ENCODE measurements at regions not wholly inside any gene's neighbourhood (a gene's known extent, or its start where the extent isn't known, plus 50 kb on each side); places are given as distances from the start of the nearest gene placed in this dataset.

GRCh38 chr15:55110446-55110845 is 86.3 kb downstream of the RSL24D1 start:
- H3K27me3 ChIP-seq, result no peaks in the 10 kb centered on the region
- H3K36me3 ChIP-seq, result no peaks in the 10 kb centered on the region
- DNase-seq, result no peak
- no peak for TF ChIP-seq CTCF (IDR thresholded peaks at IDR 0.05; ENCODE audit: low read depth, low read length)
- no peaks in the 10 kb centered on the region for H3K9me3 ChIP-seq
- H3K4me3 ChIP-seq (ENCODE audit: low read depth, low read length), result no peak overlapping the region
- no peaks in the 10 kb centered on the region for H3K4me1 ChIP-seq

- no peaks in the 10 kb centered on the region for H3K27me3 ChIP-seq
- peak; percentile 84 for TF ChIP-seq CTCF (IDR thresholded peaks at IDR 0.05; ENCODE audit: low read depth, low read length)
- no peaks in the 10 kb centered on the region for H3K4me1 ChIP-seq
- no peaks in the 10 kb centered on the region for H3K9me3 ChIP-seq
- DNase-seq, result peak; percentile 69
- H3K4me3 ChIP-seq (ENCODE audit: low read depth, low read length), result no peak overlapping the region
- no peaks in the 10 kb centered on the region for H3K36me3 ChIP-seq
Measured at GRCh38 chr15:55108858-55109518, 87.8 kb downstream of the RSL24D1 start.

GRCh38 chr15:55108448-55108847 is 88.3 kb downstream of the RSL24D1 start:
- no peaks in the 10 kb centered on the region for H3K36me3 ChIP-seq
- H3K4me1 ChIP-seq, result no peaks in the 10 kb centered on the region
- H3K9me3 ChIP-seq, result no peaks in the 10 kb centered on the region
- no peaks in the 10 kb centered on the region for H3K27me3 ChIP-seq
- no peak for DNase-seq
- no peak overlapping the region for H3K4me3 ChIP-seq (ENCODE audit: low read depth, low read length)
- no peak for TF ChIP-seq CTCF (IDR thresholded peaks at IDR 0.05; ENCODE audit: low read depth, low read length)

- no peaks in the 10 kb centered on the region for H3K36me3 ChIP-seq
- no peak for TF ChIP-seq CTCF (IDR thresholded peaks at IDR 0.05; ENCODE audit: low read depth, low read length)
- H3K9me3 ChIP-seq, result no peaks in the 10 kb centered on the region
- H3K4me3 ChIP-seq (ENCODE audit: low read depth, low read length), result no peak overlapping the region
- no peaks in the 10 kb centered on the region for H3K4me1 ChIP-seq
- no peak for DNase-seq
- H3K27me3 ChIP-seq, result no peaks in the 10 kb centered on the region; the same call in 1 of the 2 replicates
Measured at GRCh38 chr15:55106155-55106554, 90.6 kb downstream of the RSL24D1 start.

GRCh38 chr15:55094136-55094535 is 102.6 kb downstream of the RSL24D1 start:
- no peak for DNase-seq
- H3K4me3 ChIP-seq (ENCODE audit: low read depth, low read length), result no peak overlapping the region
- H3K9me3 ChIP-seq, result no peaks in the 10 kb centered on the region
- H3K4me1 ChIP-seq, result no peaks in the 10 kb centered on the region
- no peaks in the 10 kb centered on the region for H3K36me3 ChIP-seq
- peaks cover 3% of the 10 kb centered on the region; the same call in 1 of the 2 replicates for H3K27me3 ChIP-seq
- no peak for TF ChIP-seq CTCF (IDR thresholded peaks at IDR 0.05; ENCODE audit: low read depth, low read length)

- Histone ChIP-seq H3K27me3 (peaks cover 3% of the 10 kb centered on the region; the same call in 1 of the 2 replicates), H3K4me3 (ENCODE audit: low read depth, low read length) (no peak overlapping the region), H3K9me3 (no peaks in the 10 kb centered on the region), H3K36me3 (no peaks in the 10 kb centered on the region), H3K4me1 (no peaks in the 10 kb centered on the region)
- DNase-seq, result no peak
- TF ChIP-seq CTCF (IDR thresholded peaks at IDR 0.05; ENCODE audit: low read depth, low read length), result no peak
Measured at GRCh38 chr15:55088207-55088606, 108.5 kb downstream of the RSL24D1 start.
